Activated CD4-positive, alpha-beta T cell treated with anti-CD3 and anti-CD28 coated beads for 24 hours (primary cell): ENCODE measurements at regions not wholly inside any gene's neighbourhood (a gene's known extent, or its start where the extent isn't known, plus 50 kb on each side); places are given as distances from the start of the nearest gene placed in this dataset.

ENCODE experiments used
- DNase-seq, 2 donors: peaks; one replicate each; pipeline ENCODE4 v3.0.0-alpha.2; 2020; ENCODE audit warnings: low read depth in 2 of 2

DNA sequence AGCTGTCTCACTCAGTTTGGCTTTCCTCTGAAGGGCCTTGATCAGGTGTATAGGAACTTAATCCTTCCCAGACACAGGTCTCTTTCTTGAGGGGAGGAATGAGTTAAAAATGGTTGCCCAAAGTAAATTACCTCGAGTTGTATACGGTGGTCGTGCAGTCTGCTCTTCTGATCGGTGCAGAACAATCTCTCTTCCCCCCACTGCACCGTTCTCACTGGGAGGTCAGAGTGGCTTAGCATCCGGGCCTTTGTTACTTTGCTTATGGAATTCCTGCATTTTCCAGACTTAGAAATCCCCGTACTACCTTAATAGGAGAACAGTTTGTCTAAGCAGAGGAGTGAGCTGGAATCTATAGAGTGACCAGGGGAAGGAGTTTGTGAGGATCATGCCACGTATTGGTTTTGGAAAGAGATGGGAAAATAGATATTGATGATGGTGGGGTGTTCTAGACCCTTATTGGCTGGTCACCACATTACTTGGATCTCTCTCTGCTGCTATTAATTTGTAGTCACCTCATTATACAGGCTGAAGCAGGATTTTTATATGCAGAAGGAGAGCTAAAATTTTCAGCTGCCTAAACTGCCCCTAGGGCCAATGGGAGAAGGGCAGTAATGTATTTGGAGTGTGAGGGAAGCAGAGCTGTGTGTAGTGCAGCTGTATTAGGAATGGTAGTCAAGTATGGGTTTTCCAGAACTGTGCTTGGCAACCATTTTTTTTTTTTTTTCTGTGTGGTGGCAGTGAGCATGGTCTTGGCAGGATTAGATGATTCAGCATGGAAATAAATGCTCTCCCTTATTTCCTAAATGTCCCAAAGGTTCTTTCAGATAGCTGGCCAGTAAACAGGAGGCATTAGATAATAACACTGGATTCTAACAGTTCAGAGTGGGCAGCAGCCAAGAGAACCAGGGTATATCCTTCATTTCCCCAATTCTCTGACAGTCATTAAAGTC lies 81.5 kb downstream of the NDUFS5 start:
- DNase-seq = no peak

DNA sequence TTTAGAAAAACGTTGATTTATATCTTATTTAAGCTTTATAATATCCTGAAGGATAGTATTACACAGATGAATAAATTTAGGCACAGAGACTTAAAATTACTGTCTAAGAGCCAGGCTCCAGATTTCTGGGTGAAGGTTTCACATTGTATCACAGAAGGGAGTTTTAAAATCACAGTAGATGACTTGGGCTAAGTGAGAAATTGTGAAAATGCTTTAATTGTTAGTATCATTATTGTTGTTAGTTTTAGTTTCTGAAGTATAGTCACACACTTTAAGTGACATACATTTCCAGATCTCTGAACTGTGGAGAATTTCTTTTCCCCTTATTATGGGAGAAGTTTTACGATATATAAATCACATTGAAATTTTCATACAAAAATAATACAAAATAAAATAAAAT lies 83.5 kb downstream of the NDUFS5 start:
- no peak for DNase-seq

DNA sequence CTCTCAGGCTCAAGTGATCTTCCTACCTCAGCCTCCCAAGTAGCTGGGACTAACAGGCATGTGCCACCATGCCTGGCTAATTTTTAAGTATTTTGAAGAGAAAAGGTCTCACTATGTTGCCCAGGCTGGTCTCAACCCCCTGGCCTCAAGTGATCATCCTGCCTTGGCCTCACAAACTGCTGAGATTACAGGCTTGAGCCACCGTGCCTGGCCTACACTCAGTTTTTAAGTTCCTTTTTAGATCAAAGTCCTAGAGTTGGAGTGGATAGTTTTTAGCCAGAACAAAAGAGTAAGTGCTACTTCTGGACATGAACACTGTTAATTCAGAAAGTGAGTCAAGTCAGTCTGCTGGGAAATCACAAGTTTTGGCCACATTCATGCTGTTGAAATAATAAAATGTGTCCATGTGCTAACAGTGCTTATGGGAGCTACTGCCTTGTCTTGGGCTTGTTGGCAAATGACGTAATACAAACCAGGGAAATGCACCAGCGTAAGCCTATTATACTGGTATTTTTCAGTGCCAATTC lies 84.2 kb downstream of the NDUFS5 start:
- no peak for DNase-seq

DNA sequence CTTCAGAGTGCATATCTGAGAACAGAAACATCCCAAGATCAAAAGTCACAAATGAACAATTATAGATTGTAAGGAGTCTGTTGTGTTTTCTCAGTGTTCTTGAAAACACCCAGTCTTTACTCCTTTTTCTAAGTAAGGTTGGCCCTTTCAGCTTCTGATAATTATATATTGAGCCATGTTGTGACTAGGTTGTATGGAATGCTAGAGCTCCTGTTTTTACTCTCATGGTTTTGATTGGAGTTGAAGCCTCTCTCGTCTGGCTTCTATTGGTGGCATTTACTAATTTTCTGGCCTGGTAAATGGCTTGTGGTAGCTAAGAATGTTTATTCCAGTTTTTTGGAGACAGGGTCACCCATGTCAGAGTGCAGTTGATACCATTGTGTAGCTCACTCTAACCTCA lies 84.7 kb downstream of the NDUFS5 start:
- DNase-seq = no peak

DNA sequence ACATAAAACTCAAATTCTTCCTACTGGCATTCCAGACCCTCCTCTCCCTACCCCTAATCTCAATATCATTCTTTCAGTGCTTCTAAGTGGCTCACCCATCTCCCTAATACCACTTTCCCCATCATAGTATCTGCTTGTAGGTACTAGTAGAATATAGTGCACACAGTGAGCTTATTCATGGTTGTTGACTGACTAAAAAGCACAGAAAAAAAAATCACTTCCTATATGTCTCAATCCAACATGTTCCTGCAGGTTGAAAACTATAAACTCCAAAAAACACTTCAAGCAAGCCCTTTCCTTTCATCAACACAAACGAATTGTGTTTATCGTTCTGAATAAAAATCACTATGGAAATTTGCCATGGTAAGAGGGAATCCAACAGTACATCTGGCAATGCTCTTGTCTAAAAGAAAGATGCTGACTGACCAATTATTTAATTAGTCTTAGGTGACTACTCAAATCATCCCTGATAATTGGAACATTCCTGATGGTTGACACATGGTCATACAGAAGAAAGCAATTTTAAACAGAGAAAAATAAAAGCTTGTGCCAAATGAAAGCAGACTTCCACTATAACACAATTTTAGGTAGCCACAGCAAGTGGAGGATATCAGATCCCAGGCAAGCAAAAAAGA lies 87.1 kb downstream of the NDUFS5 start:
- DNase-seq = no peak

DNA sequence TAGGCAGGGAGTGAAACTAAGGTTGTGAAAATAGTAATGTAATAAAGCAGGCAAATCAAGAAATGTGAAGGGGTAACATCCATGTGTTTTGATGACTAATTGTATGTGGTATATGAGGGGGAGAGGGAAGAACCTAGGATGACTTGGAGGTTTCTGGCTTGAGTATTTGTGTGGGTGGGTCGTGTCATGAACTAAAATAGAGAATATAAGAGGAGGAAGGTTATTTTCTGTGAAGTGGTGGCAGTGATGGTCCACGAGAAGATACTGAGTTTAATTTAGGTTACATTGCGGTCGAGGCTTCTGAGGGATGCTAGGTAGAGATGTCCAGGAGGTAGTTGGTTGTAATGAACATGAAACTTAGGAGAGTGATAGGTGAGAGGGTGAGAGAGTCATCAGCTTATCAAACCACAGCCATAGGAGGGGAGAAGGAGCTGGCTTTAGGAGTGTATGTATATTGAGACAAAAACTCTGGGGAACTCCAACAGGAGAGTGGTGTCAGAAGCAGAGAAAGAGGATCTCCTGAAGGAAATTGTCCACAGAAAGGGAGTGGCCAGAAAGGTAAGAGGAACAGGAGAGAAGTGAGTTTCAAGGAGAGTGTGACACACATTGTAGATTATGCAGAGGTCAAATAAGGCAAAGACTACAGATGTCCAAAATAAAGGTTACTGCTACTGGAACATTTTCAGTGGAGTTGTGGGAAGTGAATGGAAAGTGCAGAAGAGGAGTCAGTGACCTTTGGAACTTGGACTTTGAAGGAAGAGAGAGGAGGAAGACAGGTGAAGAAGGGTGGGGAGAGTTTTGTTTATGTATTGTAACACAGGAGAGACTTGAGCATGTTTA lies 89.0 kb upstream of the MACF1 start:
- no peak for DNase-seq

DNA sequence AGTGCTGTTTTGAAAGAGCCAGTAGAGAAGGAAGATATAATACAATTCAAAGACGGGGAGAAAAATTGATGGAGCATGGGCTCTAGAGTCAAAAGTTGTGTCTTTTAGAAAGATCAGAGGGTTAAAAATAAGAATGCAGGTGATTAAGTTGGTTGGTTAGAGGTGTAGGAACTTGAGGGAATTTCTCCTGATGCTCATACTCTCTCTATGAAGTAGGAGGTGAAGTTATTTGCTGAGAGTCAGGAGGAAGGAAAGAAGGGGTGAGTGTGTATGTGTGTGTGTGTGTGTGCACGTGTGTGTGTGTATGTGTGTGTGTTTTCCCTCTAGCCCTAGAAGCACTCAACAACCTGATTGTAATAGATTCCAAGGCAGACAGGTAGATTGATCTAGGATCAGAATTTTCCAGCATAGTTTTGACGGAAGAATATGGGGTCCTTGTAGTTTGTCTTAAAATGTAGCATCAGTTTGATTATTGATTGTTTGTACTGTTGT lies 88.3 kb upstream of the MACF1 start:
- no peak for DNase-seq

DNA sequence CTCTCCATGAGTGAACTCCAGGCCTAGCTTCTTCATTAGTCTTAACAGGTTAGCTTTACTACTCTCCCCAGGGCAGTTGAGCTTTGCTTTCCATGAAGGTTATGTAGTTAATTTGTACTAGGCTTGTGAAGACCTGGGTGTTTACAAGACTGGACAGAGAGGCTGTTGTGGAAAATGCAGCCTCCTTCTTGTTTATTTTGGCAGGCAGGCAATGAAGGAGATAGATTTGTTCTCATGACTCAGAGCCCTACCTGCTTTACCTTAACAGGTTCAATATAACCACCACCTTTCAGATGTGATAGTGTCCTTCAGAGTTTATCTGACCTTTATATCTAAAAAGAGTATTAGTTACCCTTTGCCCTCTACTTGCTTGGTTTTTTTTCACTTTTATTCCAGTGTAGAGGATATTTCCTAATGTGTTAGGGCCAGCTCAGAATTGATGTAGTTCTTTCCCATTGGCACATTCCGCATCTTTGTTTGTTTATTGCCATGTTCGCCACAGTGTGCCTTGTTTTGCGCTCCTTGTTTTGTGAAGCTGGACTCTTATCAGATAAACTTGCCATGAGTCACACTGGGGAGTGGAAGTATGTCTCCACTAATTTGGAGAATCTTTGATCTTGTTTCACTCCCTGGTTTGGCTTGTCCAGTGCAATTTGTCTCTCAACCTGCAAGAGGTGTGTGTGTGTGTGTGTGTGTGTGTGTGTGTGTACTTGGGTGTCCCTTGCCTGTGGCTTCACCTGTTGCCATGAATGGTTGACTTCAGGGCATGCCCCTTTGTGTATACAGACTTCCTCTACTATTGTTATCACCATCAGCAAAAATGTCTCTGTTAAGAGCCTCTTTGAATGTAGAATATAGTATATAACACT lies 87.4 kb upstream of the MACF1 start:
- no peak for DNase-seq

DNA sequence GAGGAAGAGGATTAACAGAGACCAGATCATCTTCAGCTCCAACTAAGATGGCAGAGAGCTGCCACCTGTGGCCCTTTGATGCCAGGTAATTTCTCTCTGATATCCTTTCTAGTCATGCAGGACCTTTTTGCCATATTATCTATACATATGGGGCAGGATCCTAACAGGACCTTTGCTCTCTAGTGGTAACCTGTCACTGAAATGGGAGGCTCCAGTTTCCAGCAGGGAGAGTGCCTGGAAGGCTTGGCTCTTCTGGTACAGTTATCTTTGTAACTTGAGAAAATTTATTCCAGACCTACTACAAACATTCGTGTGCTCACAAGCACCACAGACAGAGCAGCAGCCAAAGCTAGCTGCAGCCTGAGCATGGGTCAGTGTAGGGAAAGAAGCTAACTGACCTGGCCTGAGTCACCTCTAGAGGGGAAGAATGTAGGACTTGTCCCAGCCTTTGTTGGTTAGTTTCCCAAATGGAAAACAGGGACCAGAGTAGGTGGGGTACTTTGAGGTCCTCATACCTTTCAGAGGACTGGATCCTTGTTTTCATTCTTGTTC lies 86.5 kb upstream of the MACF1 start:
- DNase-seq = no peak

DNA sequence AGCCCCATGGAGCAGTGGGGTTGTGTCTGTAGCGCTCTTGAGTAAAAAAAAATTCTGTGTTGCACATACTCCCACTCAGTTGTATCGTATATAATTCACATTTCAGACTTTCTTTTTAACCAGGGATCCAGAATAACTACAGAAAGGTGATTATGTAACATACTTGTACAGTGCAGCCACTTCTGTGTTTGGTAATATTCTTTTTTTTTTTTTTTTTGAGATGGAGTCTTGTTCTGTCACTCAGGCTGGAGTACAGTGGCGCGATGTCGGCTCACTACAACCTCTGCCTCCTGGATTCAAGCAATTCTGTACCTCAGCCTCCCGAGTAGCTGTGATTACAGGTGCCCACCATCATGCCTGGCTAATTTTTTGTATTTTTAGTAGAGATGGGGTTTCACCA lies 82.4 kb upstream of the MACF1 start:
- DNase-seq = no peak

DNA sequence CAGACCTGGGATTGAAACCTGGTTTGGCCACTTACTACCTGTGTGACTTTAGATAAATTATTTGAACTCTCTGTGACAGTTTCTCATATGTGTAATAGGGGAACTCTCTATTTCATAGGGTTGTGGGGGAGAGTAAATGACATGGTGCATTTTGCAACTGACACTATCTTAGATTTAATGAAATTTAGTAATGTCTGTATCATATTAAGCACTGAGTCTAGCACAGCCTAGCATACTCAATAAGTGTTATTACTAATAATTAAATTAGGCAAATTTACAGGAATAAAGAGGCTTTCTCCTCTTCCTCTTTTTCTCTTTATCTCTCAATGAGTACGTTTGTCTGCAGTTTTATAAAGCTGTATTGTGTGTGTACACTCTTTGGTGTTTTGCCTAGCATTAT lies 80.2 kb upstream of the MACF1 start:
- no peak for DNase-seq

DNA sequence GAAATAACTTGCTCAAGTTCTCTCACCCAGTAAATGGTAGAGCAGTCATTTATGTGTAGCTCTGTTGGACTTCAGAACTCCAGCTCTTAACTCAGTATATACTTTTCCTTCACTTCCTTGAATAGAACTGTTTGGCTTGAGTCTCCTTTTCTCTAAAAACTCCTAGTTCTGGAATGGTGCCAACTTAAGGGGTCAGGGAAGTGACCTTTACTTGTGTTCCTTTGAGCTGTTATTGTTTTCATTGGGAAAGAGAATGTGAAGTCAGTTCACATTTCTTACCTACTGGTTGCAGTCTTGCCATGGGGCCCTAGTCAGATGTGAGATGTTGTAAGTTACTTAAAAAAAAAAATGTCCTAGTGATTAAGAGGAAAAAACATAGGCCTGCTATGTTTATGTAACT lies 77.0 kb upstream of the MACF1 start:
- no peak for DNase-seq

DNA sequence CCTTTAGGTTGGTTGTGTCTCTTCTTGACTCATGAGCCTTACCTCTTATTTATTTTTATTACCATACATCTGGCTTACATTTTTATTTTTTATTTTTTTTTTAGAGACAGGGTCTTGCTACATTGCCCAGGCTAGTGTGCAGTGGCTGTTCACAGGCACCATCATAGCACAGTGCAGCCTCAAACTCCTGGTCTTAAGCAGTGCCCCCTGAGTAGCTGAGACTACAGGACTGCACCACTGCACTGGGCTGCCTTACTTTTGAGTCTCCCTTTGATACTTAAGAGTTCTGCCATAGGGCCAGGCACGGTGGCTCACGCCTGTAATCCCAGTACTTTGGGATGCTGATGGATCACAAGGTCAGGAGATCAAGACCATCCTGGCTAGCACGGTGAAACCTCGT lies 76.4 kb upstream of the MACF1 start:
- no peak for DNase-seq

DNA sequence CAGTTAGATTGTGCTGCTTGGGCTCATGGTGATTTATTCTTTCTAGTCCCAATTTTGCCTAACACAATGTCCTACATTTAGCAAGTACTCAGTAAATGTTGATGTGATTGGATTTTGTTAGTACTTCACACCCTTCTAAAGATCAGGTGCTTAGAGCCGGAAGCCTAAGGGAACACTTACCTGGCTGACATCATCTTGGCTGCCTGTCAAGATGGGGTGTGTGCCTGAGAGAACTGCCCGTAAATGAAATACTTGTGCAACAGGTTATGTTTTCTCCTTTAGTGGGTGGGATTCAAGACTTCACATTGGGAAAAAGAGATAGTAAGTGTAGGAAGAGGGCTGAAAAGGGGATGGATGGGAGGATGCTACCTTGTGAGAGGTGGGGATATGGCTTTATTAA lies 75.5 kb upstream of the MACF1 start:
- DNase-seq = no peak

DNA sequence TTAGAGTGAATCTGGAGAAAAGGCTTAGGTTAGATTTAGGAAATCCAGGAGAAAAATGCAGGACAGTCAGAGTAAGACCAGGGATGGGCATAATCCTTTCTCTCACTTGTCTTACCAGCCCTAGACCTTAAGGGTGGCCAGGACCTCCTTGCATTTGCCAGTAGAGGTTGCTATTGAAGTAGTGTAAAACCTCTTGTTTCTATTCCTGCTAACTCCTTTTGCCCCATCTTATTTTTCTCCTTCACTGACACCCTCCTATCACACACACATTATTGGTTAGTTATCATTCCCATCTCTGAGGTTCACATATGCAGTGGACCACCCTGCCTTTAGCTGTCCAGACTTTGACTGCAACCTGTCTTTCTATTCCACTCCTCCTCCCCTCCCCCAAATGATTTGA lies 75.0 kb upstream of the MACF1 start:
- DNase-seq = no peak

DNA sequence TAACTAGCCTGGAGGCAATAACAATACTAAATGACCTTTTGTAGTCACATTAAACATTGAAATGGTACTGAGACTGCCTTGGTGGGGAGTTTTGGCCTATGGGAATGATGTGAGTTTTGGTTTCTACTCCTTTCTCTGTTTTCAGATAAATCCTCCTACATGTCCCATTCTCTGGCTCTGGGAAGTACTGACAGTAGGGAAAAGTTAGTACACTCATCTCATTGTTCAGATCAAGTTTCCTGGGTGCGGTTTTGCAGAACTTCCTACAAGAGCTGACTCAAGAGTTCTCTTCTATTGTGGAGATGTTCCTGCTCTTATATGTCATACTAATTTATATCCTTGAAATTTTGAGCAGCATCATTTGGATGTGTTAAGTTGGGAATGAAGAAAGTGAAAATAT lies 74.2 kb upstream of the MACF1 start:
- DNase-seq = no peak

DNA sequence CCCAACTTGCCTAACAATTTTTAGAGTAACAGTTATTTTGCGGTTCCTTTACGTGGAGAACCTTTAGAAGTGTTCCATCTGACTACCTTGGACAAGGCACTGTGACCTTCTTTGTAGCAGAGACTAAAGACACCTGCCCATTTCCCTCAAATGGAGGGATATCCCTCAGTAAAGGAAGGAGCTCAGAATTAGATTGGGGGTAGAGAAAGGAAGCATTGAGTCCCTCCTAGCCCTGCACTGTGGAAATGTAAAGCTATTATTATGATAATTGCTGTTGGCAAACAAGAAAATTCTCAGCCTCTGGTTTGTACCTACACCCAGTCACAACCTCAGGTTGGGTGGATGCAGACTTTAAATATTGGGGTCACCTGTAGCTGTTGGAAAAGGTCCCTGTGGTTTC lies 72.6 kb upstream of the MACF1 start:
- no peak for DNase-seq

DNA sequence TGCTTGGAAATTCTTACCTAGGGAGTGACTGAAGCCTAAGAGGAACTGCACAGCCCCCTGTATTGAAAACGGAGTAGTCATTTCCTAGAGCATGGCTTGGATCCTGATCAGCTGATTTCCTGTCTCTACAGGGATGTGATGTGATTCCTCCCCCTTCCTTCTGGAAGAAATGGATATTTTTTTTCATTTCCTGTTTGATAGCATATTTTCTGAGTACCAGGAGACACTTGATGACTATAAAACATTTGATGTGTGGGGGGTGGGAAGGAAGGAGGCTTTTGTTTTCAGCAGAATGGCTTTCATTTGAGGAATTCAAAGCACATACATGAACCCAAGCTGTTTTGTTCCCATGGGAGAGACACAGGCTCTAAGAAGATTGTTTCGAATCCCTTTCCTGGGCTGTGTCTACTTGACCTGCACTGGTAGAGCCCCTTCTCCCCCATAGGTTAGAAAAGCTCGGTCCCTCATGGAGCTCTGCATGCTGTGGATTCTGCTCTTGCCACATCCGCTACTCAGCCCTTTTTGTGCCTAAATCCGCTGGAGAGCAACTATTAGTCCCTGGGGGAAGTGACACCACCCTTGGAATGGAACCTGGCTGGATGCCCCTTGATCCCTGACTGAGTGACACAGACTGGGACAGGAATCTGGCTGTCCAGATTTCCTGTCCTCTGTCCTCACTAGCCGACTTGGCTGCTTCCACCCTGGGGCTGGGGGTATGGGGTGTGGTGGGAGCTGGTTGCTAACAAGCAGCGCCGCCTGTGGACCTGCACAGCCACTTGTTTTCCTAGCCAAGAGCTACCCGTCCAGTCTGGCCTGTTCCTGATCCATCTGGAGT lies 71.8 kb upstream of the MACF1 start:
- no peak for DNase-seq

DNA sequence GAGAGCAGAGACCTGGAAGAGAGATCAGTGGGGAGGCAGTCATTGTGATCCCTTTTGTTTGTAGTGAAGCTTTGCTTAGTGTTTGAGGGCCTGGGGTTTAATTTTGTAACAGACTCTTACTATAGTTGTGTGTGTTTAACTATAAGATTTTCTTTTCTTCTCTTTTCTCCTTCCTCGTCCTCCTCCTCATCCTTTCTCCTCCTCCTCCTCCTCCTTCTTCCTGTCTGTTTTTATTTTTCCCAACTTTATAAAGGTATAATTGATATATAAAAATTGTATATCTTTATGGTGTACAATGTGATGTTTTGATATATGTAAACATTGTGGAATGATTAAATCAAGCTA lies 71.2 kb upstream of the MACF1 start:
- no peak for DNase-seq

DNA sequence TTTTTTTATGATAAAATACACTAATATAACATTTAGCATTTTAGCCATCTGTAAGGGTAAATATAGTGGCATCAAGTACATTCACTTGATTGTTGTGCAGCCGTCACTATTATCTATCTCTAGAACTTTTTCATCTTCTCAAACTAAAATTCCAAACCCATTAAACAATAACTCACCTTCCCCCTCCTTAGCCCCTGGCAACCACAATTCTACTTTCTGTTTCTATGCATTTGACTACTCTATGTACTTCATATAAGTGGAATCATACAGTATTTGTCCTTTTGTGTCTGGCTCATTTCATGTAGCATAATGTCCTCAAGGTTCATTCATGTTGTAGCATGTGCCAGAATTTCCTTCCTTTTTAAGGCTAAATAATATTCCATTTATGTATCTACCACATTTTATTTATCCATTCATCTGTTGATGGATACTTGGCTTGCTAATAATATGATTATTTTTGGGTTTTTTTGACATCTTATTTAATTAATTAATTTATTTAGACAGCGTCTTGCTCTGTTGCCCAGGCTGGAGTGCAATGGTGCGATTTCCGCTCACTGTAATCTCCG lies 69.6 kb upstream of the MACF1 start:
- DNase-seq = no peak
